ENCODE measurements at regions not wholly inside any gene's neighbourhood (a gene's known extent, or its start where the extent isn't known, plus 50 kb on each side); places are given as distances from the start of the nearest gene placed in this dataset.
"Not testable (repeated sequence)": the region's sequence is repeated elsewhere in the genome, so short reads cannot be mapped to it uniquely, and the experiment has no call there.

GRCh38 chr10:8128511-8128910, 74.0 kb downstream of the GATA3 start:
- in situ Hi-C loops (cut with MboI; ENCODE audit: low sequenced_read_pairs), result no loop called here

GRCh38 chr10:8129438-8129837, 75.0 kb downstream of the GATA3 start:
- in situ Hi-C loops (cut with MboI; ENCODE audit: low sequenced_read_pairs), result no loop called here

- in situ Hi-C loops (cut with MboI; ENCODE audit: low sequenced_read_pairs), result no loop called here
These were observed 76.8 kb downstream of the GATA3 start for GRCh38 chr10:8130973-8131911.

- in situ Hi-C loops (cut with MboI; ENCODE audit: low sequenced_read_pairs), result no loop called here
These were observed 78.7 kb downstream of the GATA3 start for GRCh38 chr10:8133146-8133545.

- in situ Hi-C loops (cut with MboI; ENCODE audit: low sequenced_read_pairs), result no loop called here
These were observed 82.2 kb downstream of the GATA3 start for GRCh38 chr10:8136736-8137135.

GRCh38 chr10:8137272-8137681, 82.8 kb downstream of the GATA3 start:
- in situ Hi-C loops (cut with MboI; ENCODE audit: low sequenced_read_pairs), result no loop called here

- in situ Hi-C loops (cut with MboI; ENCODE audit: low sequenced_read_pairs), result no loop called here
These were observed 83.2 kb downstream of the GATA3 start for GRCh38 chr10:8137726-8138125.

- in situ Hi-C loops (cut with MboI; ENCODE audit: low sequenced_read_pairs), result no loop called here
These were observed 84.0 kb downstream of the GATA3 start for GRCh38 chr10:8138471-8138870.

GRCh38 chr10:8144496-8144895, 90.0 kb downstream of the GATA3 start:
- in situ Hi-C loops (cut with MboI; ENCODE audit: low sequenced_read_pairs), result no loop called here

GRCh38 chr10:8146650-8147049, 92.2 kb downstream of the GATA3 start:
- in situ Hi-C loops (cut with MboI; ENCODE audit: low sequenced_read_pairs), result no loop called here

- in situ Hi-C loops (cut with MboI; ENCODE audit: low sequenced_read_pairs), result no loop called here
These were observed 95.5 kb downstream of the GATA3 start for GRCh38 chr10:8149991-8150390.

GRCh38 chr10:8150401-8150905, 96.0 kb downstream of the GATA3 start:
- in situ Hi-C loops (cut with MboI; ENCODE audit: low sequenced_read_pairs), result no loop called here

- in situ Hi-C loops (cut with MboI; ENCODE audit: low sequenced_read_pairs), result no loop called here
These were observed 96.6 kb downstream of the GATA3 start for GRCh38 chr10:8151086-8151485.

GRCh38 chr10:8156918-8157317, 102.4 kb downstream of the GATA3 start:
- in situ Hi-C loops (cut with MboI; ENCODE audit: low sequenced_read_pairs), result no loop called here

GRCh38 chr10:8158193-8159071, 103.9 kb downstream of the GATA3 start:
- in situ Hi-C loops (cut with MboI; ENCODE audit: low sequenced_read_pairs), result no loop called here

GRCh38 chr10:8159341-8160165, 105.1 kb downstream of the GATA3 start:
- in situ Hi-C loops (cut with MboI; ENCODE audit: low sequenced_read_pairs), result no loop called here

GRCh38 chr10:8163824-8164223, 109.3 kb downstream of the GATA3 start:
- in situ Hi-C loops (cut with MboI; ENCODE audit: low sequenced_read_pairs), result no loop called here

GRCh38 chr10:8164640-8165039, 110.2 kb downstream of the GATA3 start:
- in situ Hi-C loops (cut with MboI; ENCODE audit: low sequenced_read_pairs), result not testable (repeated sequence)

- in situ Hi-C loops (cut with MboI; ENCODE audit: low sequenced_read_pairs), result no loop called here
These were observed 114.3 kb downstream of the GATA3 start for GRCh38 chr10:8168836-8169235.

GRCh38 chr10:8171008-8171407, 116.5 kb downstream of the GATA3 start:
- in situ Hi-C loops (cut with MboI; ENCODE audit: low sequenced_read_pairs), result no loop called here

- in situ Hi-C loops (cut with MboI; ENCODE audit: low sequenced_read_pairs), result no loop called here
These were observed 118.1 kb downstream of the GATA3 start for GRCh38 chr10:8172604-8173003.

Measured in HL-60/S4 (cell line).